Stimulated activated naive CD8-positive, alpha-beta T cell treated with anti-CD3 and anti-CD28 coated beads, Interleukin-15, amount 100 ng/mL, for 72 hours (primary cell): ENCODE measurements at regions not wholly inside any gene's neighbourhood (a gene's known extent, or its start where the extent isn't known, plus 50 kb on each side); places are given as distances from the start of the nearest gene placed in this dataset.
"Not testable (repeated sequence)": the region's sequence is repeated elsewhere in the genome, so short reads cannot be mapped to it uniquely, and the experiment has no call there.

ENCODE experiments used
- ATAC-seq: fragments of 150-1000 bp; cut with Tn5 transposase; 2 replicates; pipeline ENCODE4 v1.10.0; 2021; ENCODE audit warnings: mild to moderate bottlenecking, moderate library complexity
- DNase-seq, 2 donors: peaks; one replicate each; pipeline ENCODE4 v3.0.0; 2021 to 2022
- H3K27ac Mint-ChIP-seq, 2 donors: one replicate each; pipeline ENCODE4 v1.8.0; 2022; ENCODE audit warnings: mild to moderate bottlenecking in 2 of 2, mixed read lengths in 2 of 2, moderate library complexity in 2 of 2
- H3K27me3 Mint-ChIP-seq: one replicate; pipeline ENCODE4 v1.8.0; 2022; ENCODE audit warnings: mixed read lengths
- H3K4me1 Mint-ChIP-seq: one replicate; pipeline ENCODE4 v1.8.0; 2022; ENCODE audit warnings: mild to moderate bottlenecking, mixed read lengths
- H3K4me3 Mint-ChIP-seq, 2 donors: one replicate each; pipeline ENCODE4 v1.8.0; 2022; ENCODE audit warnings: mild to moderate bottlenecking in 2 of 2, mixed read lengths in 2 of 2, moderate library complexity in 1 of 2
- H3K9me3 Mint-ChIP-seq, 2 donors: one replicate each; pipeline ENCODE4 v1.8.0; 2022; ENCODE audit warnings: mixed read lengths in 2 of 2

GRCh38 chr4:62709618-62710252 lies 1509.6 kb downstream of the ADGRL3 start:
- DNase-seq (no peak), ATAC-seq (no peak)
- no peak overlapping the region for H3K27ac Mint-ChIP-seq
- peaks cover 0 to 5% of the 10 kb centered on the region in 2 donors for H3K9me3 Mint-ChIP-seq
- no peaks in the 10 kb centered on the region for H3K27me3 Mint-ChIP-seq
- no peak overlapping the region for H3K4me3 Mint-ChIP-seq
- H3K4me1 Mint-ChIP-seq = no peaks in the 10 kb centered on the region

GRCh38 chr4:62706423-62706822 lies 1506.3 kb downstream of the ADGRL3 start:
- DNase-seq = no peak
- no peak for ATAC-seq
- Mint-ChIP-seq H3K4me1 (no peaks in the 10 kb centered on the region), H3K4me3 (no peak overlapping the region), H3K27ac (no peak overlapping the region), H3K9me3 (peaks cover 4 to 5% of the 10 kb centered on the region in 2 donors), H3K27me3 (no peaks in the 10 kb centered on the region)

GRCh38 chr4:62683799-62684566 lies 1483.9 kb downstream of the ADGRL3 start:
- peaks cover 22 to 36% of the 10 kb centered on the region in 2 donors for H3K9me3 Mint-ChIP-seq
- ATAC-seq (no peak), DNase-seq (no peak)
- no peak overlapping the region for H3K4me3 Mint-ChIP-seq
- no peaks in the 10 kb centered on the region for H3K27me3 Mint-ChIP-seq
- H3K27ac Mint-ChIP-seq = no peak overlapping the region
- H3K4me1 Mint-ChIP-seq = no peaks in the 10 kb centered on the region

- H3K4me3 Mint-ChIP-seq = no peak overlapping the region
- H3K27ac Mint-ChIP-seq = no peak overlapping the region
- no peak for DNase-seq
- H3K27me3 Mint-ChIP-seq = no peaks in the 10 kb centered on the region
- no peaks in the 10 kb centered on the region for H3K4me1 Mint-ChIP-seq
- peaks cover 5 to 13% of the 10 kb centered on the region in 2 donors for H3K9me3 Mint-ChIP-seq
- ATAC-seq = no peak
Observed at GRCh38 chr4:62676962-62677361, 1476.8 kb downstream of the ADGRL3 start.

- H3K27me3 Mint-ChIP-seq = no peaks in the 10 kb centered on the region
- no peak overlapping the region for H3K27ac Mint-ChIP-seq
- no peaks in the 10 kb centered on the region for H3K9me3 Mint-ChIP-seq
- ATAC-seq (no peak), DNase-seq (no peak)
- no peak overlapping the region for H3K4me3 Mint-ChIP-seq
- H3K4me1 Mint-ChIP-seq = no peaks in the 10 kb centered on the region
Observed at GRCh38 chr4:62670514-62670913, 1470.4 kb downstream of the ADGRL3 start.

- no peak overlapping the region for H3K4me3 Mint-ChIP-seq
- no peaks in the 10 kb centered on the region for H3K27me3 Mint-ChIP-seq
- H3K27ac Mint-ChIP-seq = peak overlapping the region in 1 of 2 donors; percentile 59
- H3K4me1 Mint-ChIP-seq = no peaks in the 10 kb centered on the region
- ATAC-seq (no peak), DNase-seq (no peak)
- H3K9me3 Mint-ChIP-seq = peaks cover 0 to 8% of the 10 kb centered on the region in 2 donors
Observed at GRCh38 chr4:62661821-62662220, 1461.7 kb downstream of the ADGRL3 start.

GRCh38 chr4:62656006-62656405 lies 1455.9 kb downstream of the ADGRL3 start:
- Mint-ChIP-seq H3K27ac (no peak overlapping the region), H3K27me3 (no peaks in the 10 kb centered on the region), H3K4me1 (no peaks in the 10 kb centered on the region), H3K9me3 (peaks cover 0 to 12% of the 10 kb centered on the region in 2 donors), H3K4me3 (no peak overlapping the region)
- no peak for ATAC-seq
- no peak for DNase-seq

GRCh38 chr4:62644372-62644771 lies 1444.2 kb downstream of the ADGRL3 start:
- Mint-ChIP-seq H3K27me3 (no peaks in the 10 kb centered on the region), H3K4me3 (no peak overlapping the region), H3K27ac (no peak overlapping the region), H3K4me1 (no peaks in the 10 kb centered on the region), H3K9me3 (peaks cover 0 to 19% of the 10 kb centered on the region in 2 donors)
- DNase-seq (no peak), ATAC-seq (no peak)

- ATAC-seq (no peak), DNase-seq (no peak)
- H3K4me3 Mint-ChIP-seq = no peak overlapping the region
- H3K4me1 Mint-ChIP-seq = no peaks in the 10 kb centered on the region
- peak overlapping the region in 1 of 2 donors; percentile 22 for H3K27ac Mint-ChIP-seq
- H3K9me3 Mint-ChIP-seq = peaks cover 0 to 8% of the 10 kb centered on the region in 2 donors
- H3K27me3 Mint-ChIP-seq = no peaks in the 10 kb centered on the region
Observed at GRCh38 chr4:62640296-62640695, 1440.2 kb downstream of the ADGRL3 start.

GRCh38 chr4:62627671-62628070 lies 1427.5 kb downstream of the ADGRL3 start:
- H3K27ac Mint-ChIP-seq = no peak overlapping the region
- no peaks in the 10 kb centered on the region for H3K27me3 Mint-ChIP-seq
- H3K4me1 Mint-ChIP-seq = no peaks in the 10 kb centered on the region
- ATAC-seq (no peak), DNase-seq (no peak)
- H3K4me3 Mint-ChIP-seq = no peak overlapping the region
- peaks cover under 1 to 13% of the 10 kb centered on the region in 2 donors for H3K9me3 Mint-ChIP-seq

- Mint-ChIP-seq H3K9me3 (peaks cover 0 to 13% of the 10 kb centered on the region in 2 donors), H3K27me3 (no peaks in the 10 kb centered on the region), H3K4me1 (no peaks in the 10 kb centered on the region), H3K4me3 (no peak overlapping the region), H3K27ac (no peak overlapping the region)
- no peak for DNase-seq
- ATAC-seq = no peak
Observed at GRCh38 chr4:62627141-62627540, 1427.0 kb downstream of the ADGRL3 start.

GRCh38 chr4:62622089-62622488 lies 1422.0 kb downstream of the ADGRL3 start:
- H3K27ac Mint-ChIP-seq = no peak overlapping the region
- peaks cover 0 to 17% of the 10 kb centered on the region in 2 donors for H3K9me3 Mint-ChIP-seq
- no peak for ATAC-seq

GRCh38 chr4:62619971-62620370 lies 1419.8 kb downstream of the ADGRL3 start:
- no peaks in the 10 kb centered on the region for H3K27me3 Mint-ChIP-seq
- no peak for ATAC-seq
- no peak overlapping the region for H3K27ac Mint-ChIP-seq
- H3K9me3 Mint-ChIP-seq = peaks cover 0 to 9% of the 10 kb centered on the region in 2 donors
- no peak overlapping the region for H3K4me3 Mint-ChIP-seq
- no peaks in the 10 kb centered on the region for H3K4me1 Mint-ChIP-seq
- no peak for DNase-seq

More at GRCh38 chr4:62622089-62622488, 1422.0 kb downstream of the ADGRL3 start:
- no peak for DNase-seq
- Mint-ChIP-seq H3K4me3 (no peak overlapping the region), H3K4me1 (no peaks in the 10 kb centered on the region), H3K27me3 (no peaks in the 10 kb centered on the region)

GRCh38 chr4:62618042-62618441 lies 1417.9 kb downstream of the ADGRL3 start:
- no peak for DNase-seq
- peaks cover 4 to 14% of the 10 kb centered on the region in 2 donors for H3K9me3 Mint-ChIP-seq
- H3K4me1 Mint-ChIP-seq = no peaks in the 10 kb centered on the region
- no peaks in the 10 kb centered on the region for H3K27me3 Mint-ChIP-seq
- ATAC-seq = no peak
- H3K4me3 Mint-ChIP-seq = no peak overlapping the region
- no peak overlapping the region for H3K27ac Mint-ChIP-seq

- no peak overlapping the region for H3K4me3 Mint-ChIP-seq
Observed at GRCh38 chr4:62601737-62602136, 1401.6 kb downstream of the ADGRL3 start.

GRCh38 chr4:62595265-62595664 lies 1395.1 kb downstream of the ADGRL3 start:
- not testable (repeated sequence) for H3K4me3 Mint-ChIP-seq, ATAC-seq, H3K27me3 Mint-ChIP-seq, H3K4me1 Mint-ChIP-seq, H3K27ac Mint-ChIP-seq, DNase-seq
- H3K9me3 Mint-ChIP-seq = peaks cover 0 to 19% of the 10 kb centered on the region in 2 donors

More at GRCh38 chr4:62601737-62602136, 1401.6 kb downstream of the ADGRL3 start:
- Mint-ChIP-seq H3K27me3 (no peaks in the 10 kb centered on the region), H3K9me3 (peaks cover 0 to 9% of the 10 kb centered on the region in 2 donors), H3K4me1 (no peaks in the 10 kb centered on the region), H3K27ac (no peak overlapping the region)
- ATAC-seq (no peak), DNase-seq (no peak)
